ENCODE measurements at regions not wholly inside any gene's neighbourhood (a gene's known extent, or its start where the extent isn't known, plus 50 kb on each side); places are given as distances from the start of the nearest gene placed in this dataset.

DNA sequence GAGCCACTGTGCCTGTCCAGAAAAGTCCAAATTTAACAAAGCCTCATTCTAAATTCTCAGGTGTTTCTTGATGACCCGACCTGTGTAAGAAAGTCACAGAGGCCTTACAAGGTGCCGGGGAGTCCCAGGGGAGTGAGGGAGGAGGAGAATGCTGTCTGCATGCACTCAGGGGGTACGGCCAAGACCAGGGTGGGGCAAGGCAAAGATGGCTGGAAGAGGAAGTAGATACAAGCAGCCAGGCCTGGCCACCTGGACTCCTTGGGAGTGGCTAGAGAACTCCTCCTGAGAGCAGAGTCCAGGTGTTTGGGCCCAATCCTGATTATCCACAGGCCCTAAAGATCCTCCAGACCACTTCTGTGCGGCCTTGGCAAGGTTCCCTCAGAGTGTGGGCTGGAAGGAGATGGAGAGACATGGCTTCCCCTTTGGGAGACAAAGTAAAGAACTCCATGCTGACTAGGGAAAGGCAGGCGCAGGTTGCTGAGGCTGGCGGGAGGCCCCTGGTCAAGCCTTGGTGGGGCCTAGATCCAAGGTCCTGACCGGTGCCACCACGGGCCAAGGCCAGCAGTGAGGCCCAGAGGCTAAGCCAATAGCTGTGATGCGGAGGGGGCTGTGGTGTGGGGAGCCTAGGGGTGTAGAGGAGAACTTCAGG lies 74.7 kb downstream of the COPS8 start:
- no TSS peak for BruUV-seq (replicated peaks)
- no peak overlapping the region for H2AFZ ChIP-seq (ENCODE audit: low read depth, low read length)
- H3K4me3 ChIP-seq = no peak overlapping the region
- no peak overlapping the region for H3K4me2 ChIP-seq (ENCODE audit: insufficient read depth, low read length)
- H3K27ac ChIP-seq (ENCODE audit: extremely low read depth, low read depth, low read length) = no peak overlapping the region
- no peaks in the 10 kb centered on the region for H3K9me1 ChIP-seq (ENCODE audit: control insufficient read depth, insufficient read depth, low read length)
- ChIA-PET CTCF (ENCODE audit: low intra/inter-chr PET ratio) (no interaction called here), POLR2A (no interaction called here)
- intact Hi-C loops (cut with micrococcal nuclease) (no loop called here), in situ Hi-C loops (cut with MboI) (no loop called here)
- H4K20me1 ChIP-seq (replicated peaks; ENCODE audit: control insufficient read depth, insufficient read depth, low read length) = no peaks in the 10 kb centered on the region
- TF ChIP-seq NBN (IDR thresholded peaks at IDR 0.05; ENCODE audit: low read depth) (no peak), PRMT5 (CRISPR knock-in tag; IDR thresholded peaks at IDR 0.05) (no peak), ZKSCAN3 (CRISPR knock-in tag; IDR thresholded peaks at IDR 0.05) (no peak), FOXK1 (CRISPR knock-in tag; IDR thresholded peaks at IDR 0.05; ENCODE audit: borderline replicate concordance) (no peak), ZNF57 (CRISPR knock-in tag; IDR thresholded peaks at IDR 0.05) (no peak), FUS (optimal IDR thresholded peaks at IDR 0.05; ENCODE audit: low read depth, low read length) (no peak), CREB1 (IDR thresholded peaks at IDR 0.05) (no peak), CREB1 (CRISPR knock-in tag; IDR thresholded peaks at IDR 0.05) (no peak), ZEB2 (IDR thresholded peaks at IDR 0.05) (no peak), ZNF507 (tag; conservative IDR thresholded peaks at IDR 0.05) (no peak), POLR2A (conservative IDR thresholded peaks at IDR 0.05) (no peak), LARP7 (IDR thresholded peaks at IDR 0.05) (no peak), SNRNP70 (optimal IDR thresholded peaks at IDR 0.05; ENCODE audit: low read depth, low read length) (no peak), GABPB1 (CRISPR knock-in tag; IDR thresholded peaks at IDR 0.05) (no peak), EHMT2 (IDR thresholded peaks at IDR 0.05) (no peak)
- TF ChIP-seq, protein P1, sequence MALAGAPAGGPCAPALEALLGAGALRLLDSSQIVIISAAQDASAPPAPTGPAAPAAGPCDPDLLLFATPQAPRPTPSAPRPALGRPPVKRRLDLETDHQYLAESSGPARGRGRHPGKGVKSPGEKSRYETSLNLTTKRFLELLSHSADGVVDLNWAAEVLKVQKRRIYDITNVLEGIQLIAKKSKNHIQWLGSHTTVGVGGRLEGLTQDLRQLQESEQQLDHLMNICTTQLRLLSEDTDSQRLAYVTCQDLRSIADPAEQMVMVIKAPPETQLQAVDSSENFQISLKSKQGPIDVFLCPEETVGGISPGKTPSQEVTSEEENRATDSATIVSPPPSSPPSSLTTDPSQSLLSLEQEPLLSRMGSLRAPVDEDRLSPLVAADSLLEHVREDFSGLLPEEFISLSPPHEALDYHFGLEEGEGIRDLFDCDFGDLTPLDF (CRISPR knock-in tag; IDR thresholded peaks at IDR 0.05) = no peak
- TF ChIP-seq, protein P2, sequence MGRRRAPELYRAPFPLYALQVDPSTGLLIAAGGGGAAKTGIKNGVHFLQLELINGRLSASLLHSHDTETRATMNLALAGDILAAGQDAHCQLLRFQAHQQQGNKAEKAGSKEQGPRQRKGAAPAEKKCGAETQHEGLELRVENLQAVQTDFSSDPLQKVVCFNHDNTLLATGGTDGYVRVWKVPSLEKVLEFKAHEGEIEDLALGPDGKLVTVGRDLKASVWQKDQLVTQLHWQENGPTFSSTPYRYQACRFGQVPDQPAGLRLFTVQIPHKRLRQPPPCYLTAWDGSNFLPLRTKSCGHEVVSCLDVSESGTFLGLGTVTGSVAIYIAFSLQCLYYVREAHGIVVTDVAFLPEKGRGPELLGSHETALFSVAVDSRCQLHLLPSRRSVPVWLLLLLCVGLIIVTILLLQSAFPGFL (CRISPR knock-in tag; IDR thresholded peaks at IDR 0.05) = no peak
- TF ChIP-seq, protein P3, sequence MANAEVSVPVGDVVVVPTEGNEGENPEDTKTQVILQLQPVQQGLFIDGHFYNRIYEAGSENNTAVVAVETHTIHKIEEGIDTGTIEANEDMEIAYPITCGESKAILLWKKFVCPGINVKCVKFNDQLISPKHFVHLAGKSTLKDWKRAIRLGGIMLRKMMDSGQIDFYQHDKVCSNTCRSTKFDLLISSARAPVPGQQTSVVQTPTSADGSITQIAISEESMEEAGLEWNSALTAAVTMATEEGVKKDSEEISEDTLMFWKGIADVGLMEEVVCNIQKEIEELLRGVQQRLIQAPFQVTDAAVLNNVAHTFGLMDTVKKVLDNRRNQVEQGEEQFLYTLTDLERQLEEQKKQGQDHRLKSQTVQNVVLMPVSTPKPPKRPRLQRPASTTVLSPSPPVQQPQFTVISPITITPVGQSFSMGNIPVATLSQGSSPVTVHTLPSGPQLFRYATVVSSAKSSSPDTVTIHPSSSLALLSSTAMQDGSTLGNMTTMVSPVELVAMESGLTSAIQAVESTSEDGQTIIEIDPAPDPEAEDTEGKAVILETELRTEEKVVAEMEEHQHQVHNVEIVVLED (CRISPR knock-in tag; IDR thresholded peaks at IDR 0.05) = no peak
- TF ChIP-seq, protein P4, sequence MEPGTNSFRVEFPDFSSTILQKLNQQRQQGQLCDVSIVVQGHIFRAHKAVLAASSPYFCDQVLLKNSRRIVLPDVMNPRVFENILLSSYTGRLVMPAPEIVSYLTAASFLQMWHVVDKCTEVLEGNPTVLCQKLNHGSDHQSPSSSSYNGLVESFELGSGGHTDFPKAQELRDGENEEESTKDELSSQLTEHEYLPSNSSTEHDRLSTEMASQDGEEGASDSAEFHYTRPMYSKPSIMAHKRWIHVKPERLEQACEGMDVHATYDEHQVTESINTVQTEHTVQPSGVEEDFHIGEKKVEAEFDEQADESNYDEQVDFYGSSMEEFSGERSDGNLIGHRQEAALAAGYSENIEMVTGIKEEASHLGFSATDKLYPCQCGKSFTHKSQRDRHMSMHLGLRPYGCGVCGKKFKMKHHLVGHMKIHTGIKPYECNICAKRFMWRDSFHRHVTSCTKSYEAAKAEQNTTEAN (CRISPR knock-in tag; IDR thresholded peaks at IDR 0.05) = no peak
- TF ChIP-seq, protein P5, sequence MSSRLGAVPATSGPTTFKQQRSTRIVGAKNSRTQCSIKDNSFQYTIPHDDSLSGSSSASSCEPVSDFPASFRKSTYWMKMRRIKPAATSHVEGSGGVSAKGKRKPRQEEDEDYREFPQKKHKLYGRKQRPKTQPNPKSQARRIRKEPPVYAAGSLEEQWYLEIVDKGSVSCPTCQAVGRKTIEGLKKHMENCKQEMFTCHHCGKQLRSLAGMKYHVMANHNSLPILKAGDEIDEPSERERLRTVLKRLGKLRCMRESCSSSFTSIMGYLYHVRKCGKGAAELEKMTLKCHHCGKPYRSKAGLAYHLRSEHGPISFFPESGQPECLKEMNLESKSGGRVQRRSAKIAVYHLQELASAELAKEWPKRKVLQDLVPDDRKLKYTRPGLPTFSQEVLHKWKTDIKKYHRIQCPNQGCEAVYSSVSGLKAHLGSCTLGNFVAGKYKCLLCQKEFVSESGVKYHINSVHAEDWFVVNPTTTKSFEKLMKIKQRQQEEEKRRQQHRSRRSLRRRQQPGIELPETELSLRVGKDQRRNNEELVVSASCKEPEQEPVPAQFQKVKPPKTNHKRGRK (tag; IDR thresholded peaks at IDR 0.05) = no peak
- no peaks in the 10 kb centered on the region for H3K79me2 ChIP-seq (ENCODE audit: control insufficient read depth, insufficient read depth, low read length)
- no peaks in the 10 kb centered on the region for H3K36me3 ChIP-seq (ENCODE audit: control insufficient read depth, insufficient read depth, low read length)
- H3K27me3 ChIP-seq (ENCODE audit: control insufficient read depth in 2 of 2, insufficient read depth in 2 of 2, low read length in 2 of 2) = peaks cover 2 to 30% of the 10 kb centered on the region in 2 experiments; a peak in 2 of 5 replicates
- no peak for FAIRE-seq
- no peak overlapping the region for H3K9ac ChIP-seq (ENCODE audit: insufficient read depth in 1 of 2, low read depth in 2 of 2, low read length in 2 of 2)
- H3K4me1 ChIP-seq (replicated peaks in 1 of 2; ENCODE audit: control insufficient read depth in 2 of 2, insufficient read depth in 2 of 2, low read length in 2 of 2) = no peaks in the 10 kb centered on the region
- no peaks in the 10 kb centered on the region for H3K9me3 ChIP-seq (replicated peaks; ENCODE audit: control insufficient read depth, insufficient read depth, low read depth, low read length)
- no peak for DNase-seq (ENCODE audit: extremely low read depth in 1 of 4, low spot score in 3 of 4)
- ATAC-seq = no peak
- 6% methylated on average over 5 of the region's 9 CpGs for WGBS (ENCODE audit: insufficient coverage, low coverage, missing lambda C conversion rate)
